ENCODE measurements at regions not wholly inside any gene's neighbourhood (a gene's known extent, or its start where the extent isn't known, plus 50 kb on each side); places are given as distances from the start of the nearest gene placed in this dataset.
"Not testable (repeated sequence)": the region's sequence is repeated elsewhere in the genome, so short reads cannot be mapped to it uniquely, and the experiment has no call there.

GRCh38 chr4:138788267-138788790 is 227.3 kb upstream of the NOCT start:
- no peak for TF ChIP-seq CTCF (IDR thresholded peaks at IDR 0.05)
- H3K27ac ChIP-seq, result no peak overlapping the region
- no peaks in the 10 kb centered on the region for H3K27me3 ChIP-seq
- H3K4me1 ChIP-seq (ENCODE audit: control insufficient read depth in 1 of 2, insufficient read depth in 1 of 2, low read depth in 1 of 2, low read length in 1 of 2), result no peaks in the 10 kb centered on the region
- H3K9me3 ChIP-seq, result no peaks in the 10 kb centered on the region
- no peak overlapping the region for H3K4me3 ChIP-seq (ENCODE audit: low read depth in 1 of 2, low read length in 1 of 2)
- no peaks in the 10 kb centered on the region for H3K36me3 ChIP-seq

GRCh38 chr4:138779761-138780160 is 235.8 kb upstream of the NOCT start:
- H3K36me3 ChIP-seq; H3K9me3 ChIP-seq; H3K27ac ChIP-seq; H3K4me3 ChIP-seq (ENCODE audit: low read depth in 1 of 2, low read length in 1 of 2); H3K4me1 ChIP-seq (ENCODE audit: control insufficient read depth in 1 of 2, insufficient read depth in 1 of 2, low read depth in 1 of 2, low read length in 1 of 2); H3K27me3 ChIP-seq: not testable (repeated sequence)

- no peaks in the 10 kb centered on the region for H3K4me1 ChIP-seq (ENCODE audit: control insufficient read depth in 1 of 2, insufficient read depth in 1 of 2, low read depth in 1 of 2, low read length in 1 of 2)
- H3K27ac ChIP-seq, result no peak overlapping the region
- H3K4me3 ChIP-seq (ENCODE audit: low read depth in 1 of 2, low read length in 1 of 2), result no peak overlapping the region
- no peaks in the 10 kb centered on the region for H3K9me3 ChIP-seq
- no peaks in the 10 kb centered on the region for H3K36me3 ChIP-seq
- H3K27me3 ChIP-seq, result peaks cover 4% of the 10 kb centered on the region
- no peak for TF ChIP-seq CTCF (IDR thresholded peaks at IDR 0.05)
These were observed 239.7 kb upstream of the NOCT start for GRCh38 chr4:138775890-138776289.

GRCh38 chr4:138775489-138775888 is 240.1 kb upstream of the NOCT start:
- no peak overlapping the region for H3K4me3 ChIP-seq (ENCODE audit: low read depth in 1 of 2, low read length in 1 of 2)
- H3K9me3 ChIP-seq, result no peaks in the 10 kb centered on the region
- no peaks in the 10 kb centered on the region for H3K4me1 ChIP-seq (ENCODE audit: control insufficient read depth in 1 of 2, insufficient read depth in 1 of 2, low read depth in 1 of 2, low read length in 1 of 2)
- no peaks in the 10 kb centered on the region for H3K36me3 ChIP-seq
- H3K27me3 ChIP-seq, result peaks cover 4% of the 10 kb centered on the region
- no peak overlapping the region for H3K27ac ChIP-seq
- no peak for TF ChIP-seq CTCF (IDR thresholded peaks at IDR 0.05)

- no peak overlapping the region for H3K27ac ChIP-seq
- H3K4me1 ChIP-seq (ENCODE audit: control insufficient read depth in 1 of 2, insufficient read depth in 1 of 2, low read depth in 1 of 2, low read length in 1 of 2), result no peaks in the 10 kb centered on the region
- H3K27me3 ChIP-seq, result peaks cover 4% of the 10 kb centered on the region
- H3K36me3 ChIP-seq, result no peaks in the 10 kb centered on the region
- H3K4me3 ChIP-seq (ENCODE audit: low read depth in 1 of 2, low read length in 1 of 2), result no peak overlapping the region
- H3K9me3 ChIP-seq, result no peaks in the 10 kb centered on the region
- no peak for TF ChIP-seq CTCF (IDR thresholded peaks at IDR 0.05)
These were observed 240.6 kb upstream of the NOCT start for GRCh38 chr4:138774940-138775339.

- not testable (repeated sequence) for H3K4me3 ChIP-seq (ENCODE audit: low read depth in 1 of 2, low read length in 1 of 2); H3K9me3 ChIP-seq; H3K27me3 ChIP-seq; H3K36me3 ChIP-seq; H3K4me1 ChIP-seq (ENCODE audit: control insufficient read depth in 1 of 2, insufficient read depth in 1 of 2, low read depth in 1 of 2, low read length in 1 of 2); H3K27ac ChIP-seq
These were observed 241.5 kb upstream of the NOCT start for GRCh38 chr4:138774125-138774524.

- H3K4me3 ChIP-seq (ENCODE audit: low read depth in 1 of 2, low read length in 1 of 2), result no peak overlapping the region
- no peaks in the 10 kb centered on the region for H3K4me1 ChIP-seq (ENCODE audit: control insufficient read depth in 1 of 2, insufficient read depth in 1 of 2, low read depth in 1 of 2, low read length in 1 of 2)
- TF ChIP-seq CTCF (IDR thresholded peaks at IDR 0.05), result no peak
- H3K9me3 ChIP-seq, result no peaks in the 10 kb centered on the region
- H3K27me3 ChIP-seq, result peaks cover 4% of the 10 kb centered on the region
- no peak overlapping the region for H3K27ac ChIP-seq
- no peaks in the 10 kb centered on the region for H3K36me3 ChIP-seq
These were observed 242.3 kb upstream of the NOCT start for GRCh38 chr4:138773321-138773720.
